Tibial nerve (tissue), 4 donors: ENCODE measurements at regions not wholly inside any gene's neighbourhood (a gene's known extent, or its start where the extent isn't known, plus 50 kb on each side); places are given as distances from the start of the nearest gene placed in this dataset.
"Not testable (repeated sequence)": the region's sequence is repeated elsewhere in the genome, so short reads cannot be mapped to it uniquely, and the experiment has no call there.

ENCODE experiments used
- DNase-seq, 2 donors: peaks; one replicate each; pipeline ENCODE4 v3.0.0-alpha.2; 2019; ENCODE audit warnings: low spot score in 2 of 2
- H3K27ac ChIP-seq, 4 donors: fragments of 200-600 bp; sonication (generic) in 3 of 4; one replicate each; pipeline ENCODE4 v1.5.1; 2017 to 2019; ENCODE audit warnings: mild to moderate bottlenecking in 1 of 4
- H3K27me3 ChIP-seq, 2 donors: fragments of 200-600 bp; sonication (generic) in 1 of 2; one replicate each; pipeline versions ENCODE4 v1.5.1 to v1.6.0; 2017 to 2019
- H3K36me3 ChIP-seq, 3 donors: fragments of 200-600 bp; sonication (generic); one replicate each; pipeline ENCODE4 v1.5.1; 2018 to 2019
- H3K4me1 ChIP-seq, 4 donors: fragments of 200-600 bp; sonication (generic) in 3 of 4; one replicate each; pipeline ENCODE4 v1.5.1; 2017 to 2019
- H3K4me3 ChIP-seq, 4 donors: fragments of 200-600 bp; sonication (generic) in 3 of 4; one replicate each; pipeline ENCODE4 v1.5.1; 2017 to 2019; ENCODE audit warnings: mild to moderate bottlenecking in 1 of 4, moderate library complexity in 1 of 4
- H3K9me3 ChIP-seq, 4 donors: fragments of 200-600 bp; sonication (generic) in 3 of 4; one replicate each; pipeline ENCODE4 v1.5.1; 2017 to 2019
- CTCF ChIP-seq, 5 experiments: fragments of 200-600 bp in 3 of 5; fragments of 450-650 bp in 2 of 5; sonication (generic) in 3 of 5; IDR thresholded peaks; one replicate each; pipeline ENCODE4 v1.5.1; 2016 to 2019; ENCODE audit warnings: antibody characterized with exemption in 5 of 5, mild to moderate bottlenecking in 3 of 5, moderate library complexity in 2 of 5
- EP300 ChIP-seq, 2 donors: sonication (generic); formaldehyde crosslinking; IDR thresholded peaks; one replicate each; pipeline ENCODE4 v1.6.1; 2017; ENCODE audit warnings: antibody characterized with exemption in 2 of 2, mild to moderate bottlenecking in 1 of 2
- POLR2A ChIP-seq, 2 donors: fragments of 450-650 bp; IDR thresholded peaks; one replicate each; pipeline ENCODE4 v1.6.1; 2017; ENCODE audit warnings: antibody characterized with exemption in 2 of 2, mild to moderate bottlenecking in 2 of 2, moderate library complexity in 2 of 2
- WGBS, 2 donors: methylation state at CpG; one replicate each; pipeline ENCODE4 v1.1.5; 2018; 5-methylcytosine and 5-hydroxymethylcytosine counted together

GRCh38 chr21:36615274-36615964 lies 83.5 kb upstream of the SIM2 start:
- no peak for DNase-seq
- no peak overlapping the region for H3K4me3 ChIP-seq
- no peak for TF ChIP-seq EP300 (IDR thresholded peaks at IDR 0.05)
- no peak for TF ChIP-seq CTCF (IDR thresholded peaks at IDR 0.05)
- TF ChIP-seq POLR2A (IDR thresholded peaks at IDR 0.05) = no peak
- 82 to 88% methylated on average over 3 to 5 of the region's 5 CpGs for WGBS, 2 donors
- no peak overlapping the region for H3K27ac ChIP-seq
- peaks cover 0 to 46% (median 0%) of the 10 kb centered on the region in 4 donors for H3K9me3 ChIP-seq
- H3K4me1 ChIP-seq = no peaks in the 10 kb centered on the region
- H3K36me3 ChIP-seq = no peaks in the 10 kb centered on the region
- no peaks in the 10 kb centered on the region for H3K27me3 ChIP-seq

- not testable (repeated sequence) for H3K4me1 ChIP-seq, H3K36me3 ChIP-seq, H3K4me3 ChIP-seq, DNase-seq, H3K27me3 ChIP-seq, H3K27ac ChIP-seq
- 94 to 97% methylated on average over 12 to 13 of the region's 13 CpGs for WGBS, 2 donors
- H3K9me3 ChIP-seq = peaks cover 0 to 48% (median 0%) of the 10 kb centered on the region in 4 donors
These were observed 82.1 kb upstream of the SIM2 start for GRCh38 chr21:36616773-36617172.

DNA sequence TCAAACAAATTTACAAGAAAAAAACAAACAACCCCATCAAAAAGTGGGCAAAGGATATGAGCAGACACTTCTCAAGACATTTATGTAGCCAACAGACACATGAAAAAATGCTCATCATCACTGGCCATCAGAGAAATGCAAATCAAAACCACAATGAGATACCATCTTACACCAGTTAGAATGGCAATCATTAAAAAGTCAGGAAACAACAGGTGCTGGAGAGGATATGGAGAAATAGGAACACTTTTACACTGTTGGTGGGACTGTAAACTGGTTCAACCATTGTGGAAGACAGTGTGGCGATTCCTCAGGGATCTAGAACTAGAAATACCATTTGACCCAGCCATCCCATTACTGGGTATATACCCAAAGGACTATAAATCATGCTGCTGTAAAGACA lies 77.1 kb upstream of the SIM2 start:
- H3K36me3 ChIP-seq, H3K27me3 ChIP-seq, H3K4me1 ChIP-seq, H3K27ac ChIP-seq, DNase-seq, H3K4me3 ChIP-seq: not testable (repeated sequence)
- WGBS, 2 donors = 55 to 80% methylated on average over 1 of the region's 1 CpG
- H3K9me3 ChIP-seq = peaks cover 0 to 14% (median 0%) of the 10 kb centered on the region in 4 donors

DNA sequence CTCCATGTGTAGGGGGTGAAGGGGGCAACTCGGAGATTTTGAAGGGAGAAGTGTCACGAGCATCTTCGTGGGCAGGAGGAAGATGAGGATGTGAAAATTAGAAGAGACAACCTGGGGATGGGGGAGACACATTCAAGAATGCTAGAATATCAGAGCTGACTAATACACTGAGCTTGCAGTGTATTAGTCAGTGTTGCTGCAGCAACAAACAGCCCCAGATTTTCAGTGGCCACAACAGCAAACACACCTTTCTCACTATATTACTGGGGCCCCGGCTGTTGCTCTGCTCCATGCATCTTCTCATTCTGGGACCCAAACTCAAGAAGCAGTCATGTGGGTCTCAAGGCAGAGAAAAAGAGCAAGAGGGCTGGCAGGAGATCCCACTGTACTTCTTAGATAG lies 74.8 kb upstream of the SIM2 start:
- Histone ChIP-seq H3K36me3 (no peaks in the 10 kb centered on the region), H3K27ac (no peak overlapping the region), H3K4me3 (no peak overlapping the region), H3K27me3 (no peaks in the 10 kb centered on the region), H3K4me1 (no peaks in the 10 kb centered on the region), H3K9me3 (peaks cover 0 to 6% (median 0%) of the 10 kb centered on the region in 4 donors)
- 92 to 93% methylated on average over 4 of the region's 4 CpGs for WGBS, 2 donors
- TF ChIP-seq POLR2A (IDR thresholded peaks at IDR 0.05) = no peak
- TF ChIP-seq EP300 (IDR thresholded peaks at IDR 0.05) = no peak
- no peak for DNase-seq

GRCh38 chr21:36626791-36627190 lies 72.1 kb upstream of the SIM2 start:
- TF ChIP-seq EP300 (IDR thresholded peaks at IDR 0.05) (no peak), POLR2A (IDR thresholded peaks at IDR 0.05) (no peak), CTCF (IDR thresholded peaks at IDR 0.05) (no peak)
- H3K27ac ChIP-seq = no peak overlapping the region
- no peaks in the 10 kb centered on the region for H3K9me3 ChIP-seq
- H3K27me3 ChIP-seq = no peaks in the 10 kb centered on the region
- no peaks in the 10 kb centered on the region for H3K36me3 ChIP-seq
- no peak for DNase-seq
- no peaks in the 10 kb centered on the region for H3K4me1 ChIP-seq
- no peak overlapping the region for H3K4me3 ChIP-seq
- WGBS, 2 donors = 89 to 94% methylated on average over 3 of the region's 3 CpGs

GRCh38 chr21:36627242-36627641 lies 71.7 kb upstream of the SIM2 start:
- no peaks in the 10 kb centered on the region for H3K36me3 ChIP-seq

More at GRCh38 chr21:36627242-36627641, 71.7 kb upstream of the SIM2 start:
- Histone ChIP-seq H3K4me1 (no peaks in the 10 kb centered on the region), H3K27ac (no peak overlapping the region), H3K27me3 (no peaks in the 10 kb centered on the region), H3K4me3 (no peak overlapping the region), H3K9me3 (no peaks in the 10 kb centered on the region)
- 81 to 87% methylated on average over 5 of the region's 5 CpGs for WGBS, 2 donors
- no peak for TF ChIP-seq POLR2A (IDR thresholded peaks at IDR 0.05)
- no peak for TF ChIP-seq EP300 (IDR thresholded peaks at IDR 0.05)
- no peak for TF ChIP-seq CTCF (IDR thresholded peaks at IDR 0.05)
- DNase-seq = no peak
